ENCODE measurements at regions not wholly inside any gene's neighbourhood (a gene's known extent, or its start where the extent isn't known, plus 50 kb on each side); places are given as distances from the start of the nearest gene placed in this dataset.

GRCh38 chr2:145764631-145765030 is 1244.7 kb upstream of the ZEB2 start:
- TF ChIP-seq SIN3A (IDR thresholded peaks at IDR 0.05; ENCODE audit: borderline replicate concordance, insufficient read depth, low read depth, low read length) (no peak), REST (IDR thresholded peaks at IDR 0.05; ENCODE audit: insufficient read depth in 1 of 2, low read depth in 2 of 2, low read length in 1 of 2) (no peak)
- no peak overlapping the region for H3K4me3 ChIP-seq (ENCODE audit: low read depth in 2 of 2, low read length in 2 of 2)
- in situ Hi-C loops (cut with HindIII; ENCODE audit: low pct_unique_long_range_greater_than_20kb, low sequenced_read_pairs), result no loop called here
- BruUV-seq (replicated peaks), result no TSS peak
- DNase-seq (ENCODE audit: low read depth, low spot score) (no peak), ATAC-seq (no peak)
- no peaks in the 10 kb centered on the region for H3K4me1 ChIP-seq (ENCODE audit: control insufficient read depth, insufficient read depth, low read length)
- ChIA-PET POLR2A (no interaction called here), CTCF (no interaction called here)
- intact Hi-C loops (cut with micrococcal nuclease; ENCODE audit: unreplicated experiment), result no loop called here
- no peak overlapping the region for H3K27ac ChIP-seq (ENCODE audit: low read length)
- no peaks in the 10 kb centered on the region for H3K9me3 ChIP-seq (ENCODE audit: control insufficient read depth, insufficient read depth, low read depth, low read length)
- no peaks in the 10 kb centered on the region for H3K27me3 ChIP-seq (ENCODE audit: control insufficient read depth, insufficient read depth, low read length)
- H3K36me3 ChIP-seq (ENCODE audit: control insufficient read depth, insufficient read depth, low read length), result no peaks in the 10 kb centered on the region

GRCh38 chr2:145760781-145761649 is 1241.1 kb upstream of the ZEB2 start:
- intact Hi-C loops (cut with micrococcal nuclease; ENCODE audit: unreplicated experiment), result no loop called here
- BruUV-seq (replicated peaks), result no TSS peak
- TF ChIP-seq TCF7L2 (IDR thresholded peaks at IDR 0.05; ENCODE audit: low read depth, low read length), result no peak
- no peak for TF ChIP-seq REST (IDR thresholded peaks at IDR 0.05; ENCODE audit: insufficient read depth in 1 of 2, low read depth in 2 of 2, low read length in 1 of 2)
- no peak for TF ChIP-seq CTCF (IDR thresholded peaks at IDR 0.05)
- no peak for TF ChIP-seq SIN3A (IDR thresholded peaks at IDR 0.05; ENCODE audit: borderline replicate concordance, insufficient read depth, low read depth, low read length)
- no peak for TF ChIP-seq POLR2AphosphoS5 (IDR thresholded peaks at IDR 0.05; ENCODE audit: low read depth, low read length)

More at GRCh38 chr2:145760781-145761649, 1241.1 kb upstream of the ZEB2 start:
- Histone ChIP-seq H3K27ac (ENCODE audit: low read length) (no peak overlapping the region), H3K9me3 (ENCODE audit: control insufficient read depth, insufficient read depth, low read depth, low read length) (no peaks in the 10 kb centered on the region), H3K36me3 (ENCODE audit: control insufficient read depth, insufficient read depth, low read length) (no peaks in the 10 kb centered on the region), H3K4me1 (ENCODE audit: control insufficient read depth, insufficient read depth, low read length) (no peaks in the 10 kb centered on the region), H3K27me3 (ENCODE audit: control insufficient read depth, insufficient read depth, low read length) (no peaks in the 10 kb centered on the region), H3K4me3 (ENCODE audit: low read depth in 2 of 2, low read length in 2 of 2) (no peak overlapping the region)
- in situ Hi-C loops (cut with HindIII; ENCODE audit: low pct_unique_long_range_greater_than_20kb, low sequenced_read_pairs), result no loop called here
- POLR2A ChIA-PET, result no interaction called here
- ATAC-seq (no peak), DNase-seq (ENCODE audit: low read depth, low spot score) (peak; percentile 56)
- CTCF ChIA-PET, result no interaction called here
